HAP-1 (cell line): ENCODE measurements at regions not wholly inside any gene's neighbourhood (a gene's known extent, or its start where the extent isn't known, plus 50 kb on each side); places are given as distances from the start of the nearest gene placed in this dataset.
A peak's percentile ranks its signal among the peaks of the same experiment; 100 is the strongest.

ENCODE experiments used
- DNase-seq, 2 experiments: peaks; one replicate each; pipeline ENCODE4 v3.0.0-alpha.2; 2016 to 2020; ENCODE audit warnings: low spot score in 2 of 2
- H3K27me3 ChIP-seq: fragments of 250-450 bp; sonication (Bioruptor Pico); 2 replicates; pipeline ENCODE4 v1.5.1; 2020; ENCODE audit warnings: low read depth, mild to moderate bottlenecking, moderate library complexity
- H3K36me3 ChIP-seq: fragments of 250-450 bp; sonication (Bioruptor Pico); replicated peaks from 2 replicates; pipeline ENCODE4 v1.5.1; 2020; ENCODE audit warnings: mild to moderate bottlenecking
- H3K4me1 ChIP-seq: fragments of 250-450 bp; sonication (Bioruptor Pico); 2 replicates; pipeline ENCODE4 v1.5.1; 2020; ENCODE audit warnings: mild to moderate bottlenecking
- H3K4me3 ChIP-seq: fragments of 250-450 bp; sonication (Bioruptor Pico); 2 replicates; pipeline ENCODE4 v1.5.1; 2020; ENCODE audit warnings: mild to moderate bottlenecking, moderate library complexity
- H3K9me3 ChIP-seq: fragments of 250-450 bp; sonication (Bioruptor Pico); 2 replicates; pipeline ENCODE4 v1.5.1; 2020; ENCODE audit warnings: mild to moderate bottlenecking, moderate library complexity
- in situ Hi-C: fragments of 300-500 bp; cut with MboI; formaldehyde crosslinking; loops from 3 replicates; pipeline ENCODE4 v1.14.3; 2020; ENCODE audit warnings: low sequenced_read_pairs, inconsistent platforms, mixed read lengths

- H3K4me1 ChIP-seq, result peaks cover 2% of the 10 kb centered on the region
- no peaks in the 10 kb centered on the region for H3K9me3 ChIP-seq
- DNase-seq, result no peak
- no peak overlapping the region for H3K4me3 ChIP-seq
- no peaks in the 10 kb centered on the region for H3K36me3 ChIP-seq
- no peaks in the 10 kb centered on the region for H3K27me3 ChIP-seq
- in situ Hi-C loops, result loop anchor here (25.0 kb wide), 1 partner anchor 527 kb away; no protein-coding TSS in a partner anchor
Measured at GRCh38 chr12:77689510-77690086, 141.1 kb upstream of the NAV3 start.

- H3K9me3 ChIP-seq, result no peaks in the 10 kb centered on the region
- DNase-seq, result no peak
- no peaks in the 10 kb centered on the region for H3K4me1 ChIP-seq
- no peaks in the 10 kb centered on the region for H3K27me3 ChIP-seq
- no peak overlapping the region for H3K4me3 ChIP-seq
- no peaks in the 10 kb centered on the region for H3K36me3 ChIP-seq
- in situ Hi-C loops, result loop anchor here (25.0 kb wide), 1 partner anchor 525 kb away; no protein-coding TSS in a partner anchor
Measured at GRCh38 chr12:77687321-77687720, 143.4 kb upstream of the NAV3 start.

GRCh38 chr12:77686760-77687159, 143.9 kb upstream of the NAV3 start:
- DNase-seq, result no peak
- Histone ChIP-seq H3K4me3 (no peak overlapping the region), H3K36me3 (no peaks in the 10 kb centered on the region), H3K27me3 (no peaks in the 10 kb centered on the region), H3K4me1 (no peaks in the 10 kb centered on the region), H3K9me3 (no peaks in the 10 kb centered on the region)
- in situ Hi-C loops, result loop anchor here (25.0 kb wide), 1 partner anchor 524 kb away; no protein-coding TSS in a partner anchor

GRCh38 chr12:77685901-77686300, 144.8 kb upstream of the NAV3 start:
- in situ Hi-C loops, result loop anchor here (25.0 kb wide), 1 partner anchor 524 kb away; no protein-coding TSS in a partner anchor
- H3K4me3 ChIP-seq, result no peak overlapping the region
- no peaks in the 10 kb centered on the region for H3K9me3 ChIP-seq

GRCh38 chr12:77685112-77685511, 145.6 kb upstream of the NAV3 start:
- Histone ChIP-seq H3K4me3 (no peak overlapping the region), H3K4me1 (no peaks in the 10 kb centered on the region), H3K27me3 (no peaks in the 10 kb centered on the region), H3K9me3 (no peaks in the 10 kb centered on the region), H3K36me3 (no peaks in the 10 kb centered on the region)
- peak; percentile 71 to 77 for DNase-seq
- in situ Hi-C loops, result loop anchor here (25.0 kb wide), 1 partner anchor 523 kb away; no protein-coding TSS in a partner anchor

More at GRCh38 chr12:77685901-77686300, 144.8 kb upstream of the NAV3 start:
- Histone ChIP-seq H3K4me1 (no peaks in the 10 kb centered on the region), H3K36me3 (no peaks in the 10 kb centered on the region), H3K27me3 (no peaks in the 10 kb centered on the region)
- DNase-seq, result no peak

GRCh38 chr12:77682488-77682887, 148.2 kb upstream of the NAV3 start:
- in situ Hi-C loops, result loop anchor here (25.0 kb wide), 1 partner anchor 520 kb away; no protein-coding TSS in a partner anchor
- no peak for DNase-seq

GRCh38 chr12:77681726-77682125, 149.0 kb upstream of the NAV3 start:
- no peak for DNase-seq
- H3K4me1 ChIP-seq, result no peaks in the 10 kb centered on the region
- no peak overlapping the region for H3K4me3 ChIP-seq
- H3K9me3 ChIP-seq, result no peaks in the 10 kb centered on the region
- H3K27me3 ChIP-seq, result no peaks in the 10 kb centered on the region
- in situ Hi-C loops, result loop anchor here (25.0 kb wide), 1 partner anchor 519 kb away; no protein-coding TSS in a partner anchor
- H3K36me3 ChIP-seq, result no peaks in the 10 kb centered on the region

More at GRCh38 chr12:77682488-77682887, 148.2 kb upstream of the NAV3 start:
- Histone ChIP-seq H3K4me3 (no peak overlapping the region), H3K9me3 (no peaks in the 10 kb centered on the region), H3K36me3 (no peaks in the 10 kb centered on the region), H3K4me1 (no peaks in the 10 kb centered on the region), H3K27me3 (no peaks in the 10 kb centered on the region)

GRCh38 chr12:77679686-77680085, 151.0 kb upstream of the NAV3 start:
- in situ Hi-C loops, result loop anchor here (25.0 kb wide), 1 partner anchor 517 kb away; no protein-coding TSS in a partner anchor
- no peak for DNase-seq
- Histone ChIP-seq H3K4me3 (no peak overlapping the region), H3K4me1 (no peaks in the 10 kb centered on the region), H3K36me3 (no peaks in the 10 kb centered on the region), H3K27me3 (no peaks in the 10 kb centered on the region), H3K9me3 (no peaks in the 10 kb centered on the region)

GRCh38 chr12:77678621-77679020, 152.1 kb upstream of the NAV3 start:
- H3K4me3 ChIP-seq, result no peak overlapping the region
- no peaks in the 10 kb centered on the region for H3K36me3 ChIP-seq
- no peak for DNase-seq
- H3K9me3 ChIP-seq, result no peaks in the 10 kb centered on the region
- H3K4me1 ChIP-seq, result no peaks in the 10 kb centered on the region
- no peaks in the 10 kb centered on the region for H3K27me3 ChIP-seq
- in situ Hi-C loops, result loop anchor here (25.0 kb wide), 1 partner anchor 516 kb away; no protein-coding TSS in a partner anchor

- no peak for DNase-seq
- Histone ChIP-seq H3K36me3 (no peaks in the 10 kb centered on the region), H3K4me3 (no peak overlapping the region), H3K4me1 (no peaks in the 10 kb centered on the region), H3K27me3 (peaks cover 9% of the 10 kb centered on the region), H3K9me3 (no peaks in the 10 kb centered on the region)
- in situ Hi-C loops, result no loop called here
Measured at GRCh38 chr12:77667101-77667500, 163.6 kb upstream of the NAV3 start.

- no peaks in the 10 kb centered on the region for H3K36me3 ChIP-seq
- H3K4me1 ChIP-seq, result no peaks in the 10 kb centered on the region
- H3K9me3 ChIP-seq, result no peaks in the 10 kb centered on the region
- no peak for DNase-seq
- in situ Hi-C loops, result no loop called here
- no peak overlapping the region for H3K4me3 ChIP-seq
- peaks cover 4% of the 10 kb centered on the region; the same call in 1 of the 2 replicates for H3K27me3 ChIP-seq
Measured at GRCh38 chr12:77648716-77649115, 182.0 kb upstream of the NAV3 start.

GRCh38 chr12:77645966-77646598, 184.6 kb upstream of the NAV3 start:
- Histone ChIP-seq H3K4me1 (no peaks in the 10 kb centered on the region), H3K9me3 (no peaks in the 10 kb centered on the region), H3K4me3 (no peak overlapping the region), H3K36me3 (no peaks in the 10 kb centered on the region), H3K27me3 (peaks cover 4% of the 10 kb centered on the region; the same call in 1 of the 2 replicates)
- DNase-seq, result no peak
- in situ Hi-C loops, result no loop called here

GRCh38 chr12:77644915-77645605, 185.6 kb upstream of the NAV3 start:
- Histone ChIP-seq H3K27me3 (no peaks in the 10 kb centered on the region), H3K4me3 (no peak overlapping the region), H3K4me1 (no peaks in the 10 kb centered on the region), H3K9me3 (no peaks in the 10 kb centered on the region), H3K36me3 (no peaks in the 10 kb centered on the region)
- in situ Hi-C loops, result no loop called here
- DNase-seq, result no peak

GRCh38 chr12:77642246-77642645, 188.4 kb upstream of the NAV3 start:
- Histone ChIP-seq H3K36me3 (no peaks in the 10 kb centered on the region), H3K4me3 (no peak overlapping the region), H3K4me1 (no peaks in the 10 kb centered on the region), H3K27me3 (no peaks in the 10 kb centered on the region), H3K9me3 (no peaks in the 10 kb centered on the region)
- in situ Hi-C loops, result no loop called here
- no peak for DNase-seq
